WI38 (cell line): ENCODE measurements at regions not wholly inside any gene's neighbourhood (a gene's known extent, or its start where the extent isn't known, plus 50 kb on each side); places are given as distances from the start of the nearest gene placed in this dataset.
"Not testable (repeated sequence)": the region's sequence is repeated elsewhere in the genome, so short reads cannot be mapped to it uniquely, and the experiment has no call there.

ENCODE experiments used
- H3K4me3 ChIP-seq: 2 replicates; pipeline ENCODE4 v1.5.1; 2011; ENCODE audit warnings: low read depth, mild to moderate bottlenecking, control low read depth, low read length
- CTCF ChIP-seq: IDR thresholded peaks from 2 replicates; pipeline ENCODE4 v1.5.1; 2012; ENCODE audit warnings: low read depth, mild to moderate bottlenecking, control low read depth, low read length

GRCh38 chr13:50255639-50256038, 240.4 kb downstream of the KCNRG start:
- H3K4me3 ChIP-seq = no peak overlapping the region
- no peak for TF ChIP-seq CTCF

- not testable (repeated sequence) for H3K4me3 ChIP-seq
These were observed 241.5 kb downstream of the KCNRG start for GRCh38 chr13:50256536-50257321.

GRCh38 chr13:50257646-50258045, 242.4 kb downstream of the KCNRG start:
- H3K4me3 ChIP-seq = no peak overlapping the region
- TF ChIP-seq CTCF = no peak

GRCh38 chr13:50261130-50261901, 246.1 kb downstream of the KCNRG start:
- TF ChIP-seq CTCF = no peak

GRCh38 chr13:50267066-50267465, 251.8 kb downstream of the KCNRG start:
- H3K4me3 ChIP-seq = no peak overlapping the region
- no peak for TF ChIP-seq CTCF

More at GRCh38 chr13:50261130-50261901, 246.1 kb downstream of the KCNRG start:
- no peak overlapping the region for H3K4me3 ChIP-seq

GRCh38 chr13:50267917-50268316, 252.7 kb downstream of the KCNRG start:
- no peak for TF ChIP-seq CTCF

GRCh38 chr13:50268500-50268899, 253.3 kb downstream of the KCNRG start:
- no peak overlapping the region for H3K4me3 ChIP-seq
- TF ChIP-seq CTCF = peak; percentile 17; the same call in 1 of the 2 replicates

More at GRCh38 chr13:50267917-50268316, 252.7 kb downstream of the KCNRG start:
- H3K4me3 ChIP-seq = no peak overlapping the region
